ENCODE measurements at regions not wholly inside any gene's neighbourhood (a gene's known extent, or its start where the extent isn't known, plus 50 kb on each side); places are given as distances from the start of the nearest gene placed in this dataset.
"Not testable (repeated sequence)": the region's sequence is repeated elsewhere in the genome, so short reads cannot be mapped to it uniquely, and the experiment has no call there.

DNA sequence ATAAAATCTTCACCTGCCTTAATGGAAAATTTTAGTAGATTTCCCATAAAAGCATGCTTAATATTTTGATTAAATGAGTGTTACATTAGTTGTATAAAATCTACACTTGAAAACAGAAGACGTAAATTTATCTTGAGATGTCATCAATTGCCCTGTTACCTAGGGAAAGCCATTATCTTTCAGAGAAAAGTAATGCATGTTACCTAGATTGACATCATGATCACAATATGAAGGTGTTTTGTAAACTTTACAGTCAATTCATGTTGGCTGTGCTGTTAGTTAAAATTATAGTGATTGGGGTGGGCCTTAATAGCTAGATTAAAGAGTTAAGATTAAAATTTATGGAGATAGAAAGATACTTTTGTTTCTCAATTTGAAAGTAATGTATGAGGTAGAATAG lies 293.2 kb upstream of the PCDH18 start:
- no peak for DNase-seq

DNA sequence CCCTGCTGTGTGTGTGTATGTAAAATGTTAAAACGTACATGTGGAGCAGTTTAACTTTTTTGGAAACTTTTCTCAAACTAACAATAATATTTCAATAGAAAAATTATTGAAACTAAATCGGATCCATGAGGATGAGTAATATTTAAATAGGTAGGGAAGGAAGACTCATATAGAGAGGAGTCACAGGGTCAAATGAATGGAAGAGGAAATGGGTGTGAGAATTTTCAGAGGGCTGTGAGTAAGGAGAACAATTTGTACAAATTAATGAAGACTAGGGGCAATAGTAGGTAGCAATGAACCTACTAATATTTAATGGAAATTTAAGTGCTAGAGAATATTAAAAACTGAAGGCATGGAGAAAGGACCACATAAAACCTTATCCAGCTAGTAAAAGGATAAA lies 290.7 kb upstream of the PCDH18 start:
- DNase-seq: no peak

DNA sequence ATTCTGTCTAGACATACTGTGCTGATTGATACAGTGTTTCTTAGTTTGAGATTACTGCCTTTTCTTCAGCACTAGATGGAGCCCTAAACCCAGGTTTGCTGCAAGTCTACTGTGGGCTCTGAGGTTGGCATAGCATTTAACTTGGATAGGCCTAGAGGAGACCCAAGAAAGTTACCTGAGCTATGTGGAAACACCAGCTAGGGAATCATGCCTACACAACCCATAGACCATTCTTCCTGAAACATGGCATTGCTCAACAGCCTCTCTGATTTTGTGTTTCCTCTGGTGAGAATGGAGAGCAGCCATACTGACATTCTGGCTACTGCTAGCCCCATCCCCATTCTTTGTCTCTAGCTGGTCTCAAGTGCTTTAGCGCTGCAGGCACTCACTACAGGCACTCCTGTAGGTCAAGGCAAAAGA lies 287.7 kb upstream of the PCDH18 start:
- DNase-seq: no peak

DNA sequence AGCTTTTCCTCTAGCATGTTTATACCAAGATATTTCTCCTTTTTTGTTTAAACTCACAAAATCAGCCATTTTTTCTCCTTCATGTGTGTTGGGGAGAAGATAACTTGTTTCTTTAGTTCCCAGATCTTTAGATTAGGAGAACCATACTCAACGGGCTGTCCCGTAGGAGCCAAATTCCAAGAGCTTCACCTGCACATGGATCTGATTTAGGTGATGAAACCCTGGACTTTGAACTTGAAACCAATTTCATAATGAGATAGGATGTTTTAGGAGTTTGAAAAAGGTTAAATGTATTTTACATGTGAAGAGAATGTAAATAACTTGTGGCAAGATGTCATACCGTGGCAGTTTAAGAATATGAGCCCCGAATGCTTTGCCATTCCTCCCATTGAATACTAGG lies 280.0 kb upstream of the PCDH18 start:
- no peak for DNase-seq

GRCh38 chr4:137806420-137806819 lies 274.1 kb upstream of the PCDH18 start:
- DNase-seq: no peak

DNA sequence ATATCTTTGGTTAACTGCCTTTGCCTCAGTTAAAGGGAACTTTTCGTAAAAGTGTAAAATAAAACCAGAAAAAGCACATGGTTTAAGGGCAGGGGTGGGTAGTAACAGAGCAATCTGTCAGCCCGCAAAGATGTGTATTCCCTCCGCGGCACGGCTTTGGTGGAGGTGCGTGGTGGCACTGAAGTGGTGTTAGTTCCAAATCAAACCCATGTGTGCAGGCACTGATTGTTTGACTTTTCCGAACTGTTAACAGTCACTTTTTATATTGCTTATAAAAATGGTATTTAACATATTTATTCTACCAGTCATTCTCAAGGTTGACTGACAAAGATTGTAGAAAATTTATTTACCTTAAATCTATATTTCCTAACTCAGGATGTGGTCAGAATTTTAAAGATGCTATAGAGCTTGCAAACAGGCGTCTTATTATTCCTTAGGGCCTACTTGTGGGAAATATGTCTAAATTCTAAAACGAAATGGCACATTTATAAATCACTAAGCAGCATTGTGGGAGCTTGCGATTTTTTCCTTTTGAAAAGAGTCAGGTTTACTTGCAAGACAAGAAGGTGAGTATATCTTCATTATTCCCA lies 272.7 kb upstream of the PCDH18 start:
- no peak for DNase-seq

DNA sequence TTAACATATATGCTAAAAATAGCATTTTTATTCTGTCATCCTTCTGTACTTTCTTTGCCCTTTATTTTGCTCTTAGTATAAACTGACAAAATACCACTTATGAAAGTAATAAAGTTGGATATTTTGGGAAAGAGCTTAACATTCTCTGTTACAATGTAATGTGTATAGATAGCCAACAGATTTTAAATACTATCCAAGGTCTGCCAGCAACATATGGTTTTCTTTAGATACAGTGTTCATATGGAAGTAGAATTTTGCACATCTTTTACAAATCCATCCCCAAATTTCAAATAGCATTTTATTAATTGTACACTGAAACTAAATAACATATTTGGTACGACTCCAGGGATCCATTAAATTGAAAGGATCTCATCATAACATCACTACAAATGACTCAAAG lies 268.6 kb upstream of the PCDH18 start:
- DNase-seq: no peak

- no peak for DNase-seq
Measured at GRCh38 chr4:137794764-137795254, 262.5 kb upstream of the PCDH18 start.

GRCh38 chr4:137789263-137789662 lies 257.0 kb upstream of the PCDH18 start:
- DNase-seq: not testable (repeated sequence)

DNA sequence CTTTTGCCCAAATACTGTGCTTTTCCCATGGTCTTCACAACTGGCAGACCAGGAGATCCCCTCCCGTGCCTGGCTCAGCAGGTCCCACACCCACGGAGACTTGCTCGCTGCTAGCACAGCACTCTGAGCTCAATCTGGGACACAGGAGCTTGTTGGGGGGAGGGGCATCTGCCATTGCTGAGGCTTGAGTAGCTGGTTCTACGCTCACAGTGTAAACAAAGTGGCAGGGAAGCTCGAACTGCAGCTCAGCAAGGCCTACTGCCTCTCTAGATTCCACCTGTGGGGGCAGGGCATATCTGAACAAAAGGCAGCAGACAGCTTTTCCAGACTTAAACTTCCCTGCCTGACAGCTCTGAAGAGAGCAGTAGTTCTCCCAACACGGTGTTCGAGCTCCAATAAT lies 251.6 kb upstream of the PCDH18 start:
- DNase-seq: not testable (repeated sequence)

GRCh38 chr4:137775701-137776100 lies 243.4 kb upstream of the PCDH18 start:
- DNase-seq: no peak

GRCh38 chr4:137774501-137774900 lies 242.2 kb upstream of the PCDH18 start:
- DNase-seq: no peak

GRCh38 chr4:137768881-137769280 lies 236.6 kb upstream of the PCDH18 start:
- DNase-seq: no peak

GRCh38 chr4:137768196-137768595 lies 235.9 kb upstream of the PCDH18 start:
- no peak for DNase-seq

- DNase-seq: no peak
Measured at GRCh38 chr4:137762591-137762990, 230.3 kb upstream of the PCDH18 start.

DNA sequence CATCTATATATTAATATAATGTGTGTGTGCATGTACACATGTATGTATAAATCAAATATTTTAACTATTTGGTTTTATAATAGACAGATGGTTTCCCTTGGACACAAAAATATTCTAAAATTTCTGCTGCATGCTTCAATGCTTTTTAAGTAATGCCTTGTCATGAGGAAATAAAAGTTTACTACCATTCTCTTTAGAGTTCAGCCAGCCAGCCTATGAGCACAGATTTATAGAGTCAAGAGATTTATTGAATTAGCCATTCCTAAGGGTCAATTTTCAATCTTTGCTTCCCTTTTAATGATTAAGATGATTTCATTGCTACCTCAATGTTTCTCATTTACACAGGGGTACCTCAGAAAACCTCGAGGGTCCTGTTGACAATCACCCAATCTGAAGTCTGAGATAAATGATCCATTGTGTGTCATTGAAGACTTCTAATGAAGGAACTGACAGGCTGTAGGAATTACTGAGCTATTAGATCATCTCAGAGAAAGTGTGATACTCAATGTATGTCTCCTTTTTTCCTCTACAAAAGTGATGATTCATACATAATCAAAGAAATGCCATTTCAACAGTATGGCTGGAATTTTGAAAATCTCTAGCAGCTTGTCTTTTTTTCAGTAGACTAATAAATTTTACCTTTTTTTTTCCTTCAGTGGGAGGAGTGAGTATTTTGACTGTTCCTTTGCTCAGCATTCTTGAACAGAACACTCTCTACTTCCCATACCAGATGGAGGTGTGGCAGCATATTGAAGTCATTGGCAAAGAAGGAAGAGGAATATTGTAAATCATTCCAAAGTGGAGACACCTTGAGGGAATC lies 222.6 kb upstream of the PCDH18 start:
- no peak for DNase-seq

GRCh38 chr4:137749466-137749865 lies 217.2 kb upstream of the PCDH18 start:
- DNase-seq: no peak

DNA sequence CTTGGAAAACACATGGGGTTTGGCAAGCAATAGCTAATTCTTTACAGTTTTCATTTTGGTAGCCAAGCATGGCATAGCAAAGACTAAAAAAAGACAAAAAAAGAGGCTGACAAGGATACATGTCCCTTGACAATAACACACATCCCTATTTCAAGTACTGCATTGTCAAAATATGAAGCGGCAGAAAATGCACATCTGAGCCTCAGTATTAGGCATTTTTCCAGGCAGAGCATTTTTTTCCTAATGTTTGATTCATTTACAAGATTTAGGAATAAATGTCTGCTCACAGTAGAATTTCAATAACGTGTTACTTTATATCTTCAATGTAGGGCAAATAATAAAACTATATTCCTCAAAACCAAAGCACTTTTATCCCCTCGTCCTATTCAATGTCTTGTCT lies 216.3 kb upstream of the PCDH18 start:
- no peak for DNase-seq

DNA sequence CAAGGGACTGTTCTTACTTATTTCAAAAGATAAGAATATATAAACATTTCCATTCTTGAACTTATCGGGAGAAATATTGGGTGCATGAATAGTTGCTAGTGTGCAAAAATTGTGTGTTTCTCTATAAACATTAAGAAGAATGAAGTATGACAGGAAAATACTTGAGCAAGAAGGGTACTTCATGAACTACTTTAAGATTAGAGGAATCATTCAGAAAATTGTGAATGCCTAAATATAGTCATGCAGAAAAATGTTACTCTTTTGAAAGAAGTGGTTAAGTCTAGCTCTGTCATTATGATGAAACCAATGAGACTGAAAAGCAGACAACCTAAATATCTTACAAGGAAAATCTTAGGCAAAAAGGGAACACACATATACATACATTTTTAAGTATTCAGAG lies 207.8 kb upstream of the PCDH18 start:
- DNase-seq: no peak

DNA sequence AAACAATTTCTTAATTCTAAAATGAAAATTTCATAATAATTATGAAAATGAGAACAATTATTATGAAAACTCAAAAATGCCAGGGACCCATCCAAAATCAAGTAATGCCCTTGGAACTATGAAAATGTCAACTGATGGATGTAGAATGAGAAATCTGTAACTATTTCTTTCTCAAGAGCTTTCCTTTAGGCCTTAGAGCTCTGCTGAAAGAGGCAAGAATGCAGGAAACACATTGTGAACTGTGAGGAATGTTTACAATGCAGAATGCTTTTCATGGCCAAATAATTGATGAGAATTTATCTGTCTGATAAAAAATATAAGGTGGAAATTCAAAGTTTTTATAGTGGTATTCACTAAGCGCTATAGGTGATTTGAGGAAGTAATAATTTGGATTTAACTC lies 207.1 kb upstream of the PCDH18 start:
- no peak for DNase-seq

DNA sequence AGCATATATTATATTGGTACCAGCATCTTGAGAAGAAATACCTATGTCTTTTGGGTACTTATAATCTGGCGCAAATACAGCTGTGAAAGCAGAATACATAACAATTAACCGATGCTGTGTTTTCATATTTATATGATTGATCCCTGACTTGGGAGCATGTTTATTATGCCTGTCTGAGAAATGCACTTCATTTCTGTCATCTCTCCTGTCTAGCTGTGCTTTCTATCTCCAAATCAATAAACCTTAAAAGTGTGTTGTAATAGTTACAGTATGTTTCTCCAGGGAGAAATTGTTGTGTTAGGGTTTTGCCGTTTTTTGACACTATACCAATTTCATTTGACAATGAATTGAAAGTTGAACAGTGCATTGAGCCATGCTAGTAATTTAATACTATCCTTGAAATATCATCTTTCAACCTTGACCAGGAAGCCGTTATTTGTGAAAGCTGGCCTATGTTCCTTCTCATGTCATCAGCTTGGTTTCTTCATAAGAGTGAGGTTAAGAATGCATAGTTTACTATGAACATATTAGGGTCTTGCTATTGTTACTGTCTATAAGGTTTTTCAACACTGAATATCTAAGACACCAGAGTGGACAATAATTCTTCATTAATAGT lies 206.2 kb upstream of the PCDH18 start:
- no peak for DNase-seq

DNA sequence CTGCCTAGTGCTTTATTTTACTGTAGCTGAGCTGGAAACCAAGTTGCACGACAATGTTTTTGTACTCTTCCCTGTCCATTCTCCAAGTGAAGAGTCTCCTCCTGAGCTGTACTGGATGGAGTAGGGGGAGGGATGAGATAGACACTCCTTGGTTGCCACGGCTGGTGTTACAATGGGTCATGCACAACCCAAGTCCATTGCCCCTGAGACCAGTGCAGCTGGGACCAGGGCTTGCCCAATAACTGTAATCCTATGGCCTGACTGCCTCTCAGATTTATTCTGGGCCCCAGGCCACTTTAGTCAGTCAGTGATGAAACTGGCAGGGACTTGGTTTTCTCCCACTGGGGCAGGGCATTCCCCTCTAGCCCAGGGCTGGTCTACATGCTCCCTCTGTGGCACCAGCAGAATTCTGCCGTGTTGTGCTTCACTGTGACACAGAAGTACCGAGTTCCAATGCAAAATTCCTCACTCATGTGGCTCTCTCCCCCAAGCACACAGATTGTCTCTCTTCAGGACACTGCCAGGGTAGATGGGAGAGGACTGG lies 203.3 kb upstream of the PCDH18 start:
- DNase-seq: no peak

DNA sequence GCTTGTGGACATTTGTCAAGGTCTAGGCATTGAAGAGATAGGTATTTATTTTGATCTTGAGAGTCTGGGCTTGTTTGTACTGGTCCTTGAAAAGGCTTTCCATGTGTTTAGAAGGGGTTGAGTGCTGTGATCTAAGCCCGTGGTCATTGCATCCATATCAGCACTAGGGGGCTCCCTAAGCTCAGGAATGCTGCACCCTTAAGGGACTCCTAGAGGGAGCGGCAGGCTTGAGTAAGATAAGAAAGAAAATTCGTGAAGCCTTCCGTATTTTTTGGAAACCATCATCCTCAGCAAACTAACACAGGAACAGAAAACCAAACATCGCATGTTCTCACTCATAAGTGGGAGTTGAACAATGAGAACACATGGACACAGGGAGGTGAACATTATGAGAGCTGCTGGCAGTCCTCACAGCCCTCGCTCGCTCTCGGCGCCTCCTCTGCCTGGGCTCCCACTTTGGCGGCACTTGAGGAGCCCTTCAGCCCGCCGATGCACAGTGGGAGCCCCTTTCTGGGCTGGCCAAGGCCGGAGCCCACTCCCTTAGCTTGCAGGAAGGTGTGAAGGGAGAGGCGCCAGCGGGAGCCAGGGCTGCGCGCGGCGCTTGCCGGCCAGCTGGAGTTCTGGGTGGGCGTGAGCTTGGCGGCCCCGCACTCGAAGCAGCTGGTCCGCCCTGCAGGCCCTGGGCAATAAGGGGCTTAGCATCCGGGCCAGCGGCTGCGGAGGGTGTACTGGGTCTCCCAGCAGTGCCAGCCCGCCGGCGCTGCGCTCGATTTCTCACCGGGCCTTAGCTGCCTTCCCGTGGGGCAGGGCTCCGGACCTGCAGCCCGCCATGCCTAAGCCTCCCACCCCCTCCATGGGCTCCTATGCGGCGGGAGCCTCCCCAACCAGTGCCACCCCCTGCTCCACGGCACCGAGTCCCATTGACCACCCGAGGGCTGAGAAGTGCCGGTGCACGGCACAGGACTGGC lies 201.2 kb upstream of the PCDH18 start:
- not testable (repeated sequence) for DNase-seq
